ENCODE measurements at regions not wholly inside any gene's neighbourhood (a gene's known extent, or its start where the extent isn't known, plus 50 kb on each side); places are given as distances from the start of the nearest gene placed in this dataset.

DNA sequence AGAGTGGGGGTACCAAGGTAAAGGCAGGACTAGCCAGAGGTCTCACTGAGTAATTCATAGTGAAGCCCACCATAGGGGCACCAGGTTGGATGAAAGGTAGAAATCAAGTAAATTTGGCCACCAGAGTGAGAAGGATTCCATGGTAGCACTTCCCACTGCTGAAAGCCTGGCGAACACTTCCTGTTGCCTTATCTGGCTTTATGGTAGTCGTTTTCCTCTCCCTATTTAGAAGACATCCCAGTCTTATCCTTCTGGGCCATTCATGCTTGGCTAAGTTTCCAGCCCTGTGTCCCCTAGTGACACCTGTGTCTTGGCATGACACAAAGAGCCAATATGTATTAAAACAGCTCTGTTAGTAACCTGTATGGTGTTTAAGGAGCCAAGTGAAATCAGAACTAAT lies 74.3 kb upstream of the SIPA1L2 start:
- TF ChIP-seq, protein P1, sequence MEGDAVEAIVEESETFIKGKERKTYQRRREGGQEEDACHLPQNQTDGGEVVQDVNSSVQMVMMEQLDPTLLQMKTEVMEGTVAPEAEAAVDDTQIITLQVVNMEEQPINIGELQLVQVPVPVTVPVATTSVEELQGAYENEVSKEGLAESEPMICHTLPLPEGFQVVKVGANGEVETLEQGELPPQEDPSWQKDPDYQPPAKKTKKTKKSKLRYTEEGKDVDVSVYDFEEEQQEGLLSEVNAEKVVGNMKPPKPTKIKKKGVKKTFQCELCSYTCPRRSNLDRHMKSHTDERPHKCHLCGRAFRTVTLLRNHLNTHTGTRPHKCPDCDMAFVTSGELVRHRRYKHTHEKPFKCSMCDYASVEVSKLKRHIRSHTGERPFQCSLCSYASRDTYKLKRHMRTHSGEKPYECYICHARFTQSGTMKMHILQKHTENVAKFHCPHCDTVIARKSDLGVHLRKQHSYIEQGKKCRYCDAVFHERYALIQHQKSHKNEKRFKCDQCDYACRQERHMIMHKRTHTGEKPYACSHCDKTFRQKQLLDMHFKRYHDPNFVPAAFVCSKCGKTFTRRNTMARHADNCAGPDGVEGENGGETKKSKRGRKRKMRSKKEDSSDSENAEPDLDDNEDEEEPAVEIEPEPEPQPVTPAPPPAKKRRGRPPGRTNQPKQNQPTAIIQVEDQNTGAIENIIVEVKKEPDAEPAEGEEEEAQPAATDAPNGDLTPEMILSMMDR (IDR thresholded peaks at IDR 0.05), result no peak
- no peak for TF ChIP-seq POLR2A (IDR thresholded peaks at IDR 0.05)
